A549 (cell line): ENCODE measurements at regions not wholly inside any gene's neighbourhood (a gene's known extent, or its start where the extent isn't known, plus 50 kb on each side); places are given as distances from the start of the nearest gene placed in this dataset.

ENCODE experiments used
- EHMT2 ChIP-seq: fragments of 200-600 bp; sonication (generic); IDR thresholded peaks from 2 replicates; pipeline ENCODE4 v1.6.1; 2016; ENCODE audit warnings: antibody characterized with exemption, low read depth, mild to moderate bottlenecking, moderate library complexity
- ESRRA ChIP-seq: fragments of 150-350 bp; IDR thresholded peaks from 2 replicates; pipeline ENCODE4 v1.6.1; 2014; ENCODE audit warnings: mild to moderate bottlenecking, low read length, borderline replicate concordance
- JUN ChIP-seq, 2 experiments: fragments of >200 bp; sonication (Bioruptor Twin); formaldehyde crosslinking; IDR thresholded peaks; 2 replicates in 1 of 2; 3 replicates in 1 of 2; pipeline ENCODE4 v1.6.1; 2016 to 2017
- KDM1A ChIP-seq: fragments of 200-600 bp; sonication (generic); IDR thresholded peaks from 2 replicates; pipeline ENCODE4 v1.6.1; 2016; ENCODE audit warnings: low read depth, mild to moderate bottlenecking
- RAD21 ChIP-seq, 2 experiments: fragments of >200 bp in 1 of 2; sonication (Bioruptor Twin) in 1 of 2; formaldehyde crosslinking in 1 of 2; IDR thresholded peaks in 1 of 2; conservative IDR thresholded peaks in 1 of 2; 2 replicates in 1 of 2; 3 replicates in 1 of 2; pipeline ENCODE4 v1.6.1; 2012 to 2018; ENCODE audit warnings: inconsistent platforms in 1 of 2
- RFX5 ChIP-seq: fragments of 450-650 bp; IDR thresholded peaks from 2 replicates; pipeline ENCODE4 v1.7.1; 2014; ENCODE audit warnings: antibody characterized with exemption, mild to moderate bottlenecking, moderate library complexity
- SMC3 ChIP-seq: fragments of >200 bp; sonication (Bioruptor Twin); formaldehyde crosslinking; IDR thresholded peaks from 3 replicates; pipeline ENCODE4 v1.6.1; 2018; ENCODE audit warnings: inconsistent platforms
- SREBF2 ChIP-seq: fragments of 450-650 bp; IDR thresholded peaks from 2 replicates; pipeline ENCODE4 v1.6.1; 2014; ENCODE audit warnings: mild to moderate bottlenecking, moderate library complexity
- TF ChIP-seq, protein P1 (sequence below): fragments of >200 bp; sonication (Bioruptor Twin); formaldehyde crosslinking; IDR thresholded peaks from 3 replicates; pipeline ENCODE4 v1.5.1; 2016

DNA sequence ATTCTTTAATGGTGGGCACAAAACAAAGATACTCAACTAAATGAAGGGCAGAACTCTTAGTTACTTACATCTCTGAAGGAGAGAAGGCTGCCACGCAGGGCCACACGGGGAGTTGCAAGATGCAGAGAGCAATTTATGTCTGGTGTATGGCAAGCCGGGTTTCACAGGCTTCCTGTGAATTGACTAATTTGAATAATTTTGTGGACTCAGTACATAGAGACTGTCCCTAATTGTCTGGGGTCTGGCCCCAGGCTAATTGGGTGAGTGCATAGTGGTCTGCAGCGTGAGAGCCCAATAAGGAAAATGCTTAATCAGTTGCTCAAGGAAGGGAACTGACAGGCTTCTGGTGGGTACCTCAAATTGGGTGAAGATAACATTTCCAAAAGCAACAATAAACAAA lies 205.7 kb downstream of the OTOR start:
- no peak for TF ChIP-seq RAD21 (conservative IDR thresholded peaks at IDR 0.05 in 1 of 2, IDR thresholded peaks at IDR 0.05 in 1 of 2)
- no peak for TF ChIP-seq SREBF2
- TF ChIP-seq, protein P1, sequence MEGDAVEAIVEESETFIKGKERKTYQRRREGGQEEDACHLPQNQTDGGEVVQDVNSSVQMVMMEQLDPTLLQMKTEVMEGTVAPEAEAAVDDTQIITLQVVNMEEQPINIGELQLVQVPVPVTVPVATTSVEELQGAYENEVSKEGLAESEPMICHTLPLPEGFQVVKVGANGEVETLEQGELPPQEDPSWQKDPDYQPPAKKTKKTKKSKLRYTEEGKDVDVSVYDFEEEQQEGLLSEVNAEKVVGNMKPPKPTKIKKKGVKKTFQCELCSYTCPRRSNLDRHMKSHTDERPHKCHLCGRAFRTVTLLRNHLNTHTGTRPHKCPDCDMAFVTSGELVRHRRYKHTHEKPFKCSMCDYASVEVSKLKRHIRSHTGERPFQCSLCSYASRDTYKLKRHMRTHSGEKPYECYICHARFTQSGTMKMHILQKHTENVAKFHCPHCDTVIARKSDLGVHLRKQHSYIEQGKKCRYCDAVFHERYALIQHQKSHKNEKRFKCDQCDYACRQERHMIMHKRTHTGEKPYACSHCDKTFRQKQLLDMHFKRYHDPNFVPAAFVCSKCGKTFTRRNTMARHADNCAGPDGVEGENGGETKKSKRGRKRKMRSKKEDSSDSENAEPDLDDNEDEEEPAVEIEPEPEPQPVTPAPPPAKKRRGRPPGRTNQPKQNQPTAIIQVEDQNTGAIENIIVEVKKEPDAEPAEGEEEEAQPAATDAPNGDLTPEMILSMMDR = no peak
- no peak for TF ChIP-seq SMC3
- no peak for TF ChIP-seq KDM1A
- TF ChIP-seq RFX5 = no peak
- no peak for TF ChIP-seq EHMT2
- TF ChIP-seq JUN (IDR thresholded peaks at IDR 0.05) = no peak
- no peak for TF ChIP-seq ESRRA
